Fibroblast of lung (primary cell): ENCODE measurements at regions not wholly inside any gene's neighbourhood (a gene's known extent, or its start where the extent isn't known, plus 50 kb on each side); places are given as distances from the start of the nearest gene placed in this dataset.

Experiments
- DNase-seq, 2 donors: peaks; one replicate each; pipeline versions ENCODE4 v3.0.0 to v3.0.0-alpha.2; 2010; ENCODE audit warnings: low read depth in 2 of 2
- H2AFZ ChIP-seq: 2 replicates; pipeline ENCODE4 v1.5.1; 2012; ENCODE audit warnings: low read length, control low read depth, inconsistent platforms
- H3K27ac ChIP-seq: 2 replicates; pipeline ENCODE4 v1.5.1; 2011; ENCODE audit warnings: low read length, control low read depth; ENCODE audit not compliant: insufficient read depth
- H3K27me3 ChIP-seq: 2 replicates; pipeline ENCODE4 v1.5.1; 2011; ENCODE audit warnings: mild to moderate bottlenecking, low read length; ENCODE audit not compliant: control insufficient read depth, insufficient read depth
- H3K36me3 ChIP-seq: 2 replicates; pipeline ENCODE4 v1.5.1; 2011; ENCODE audit warnings: low read length; ENCODE audit not compliant: control insufficient read depth, insufficient read depth
- H3K4me1 ChIP-seq: 2 replicates; pipeline ENCODE4 v1.5.1; 2011; ENCODE audit warnings: low read length; ENCODE audit not compliant: control insufficient read depth, insufficient read depth; ENCODE audit errors: extremely low read depth
- H3K4me2 ChIP-seq: 2 replicates; pipeline ENCODE4 v1.5.1; 2011; ENCODE audit warnings: low read length, control low read depth; ENCODE audit not compliant: insufficient read depth; ENCODE audit errors: extremely low read depth
- H3K4me3 ChIP-seq, 4 experiments: fragments of 200-600 bp in 1 of 4; sonication (generic) in 1 of 4; replicated peaks in 1 of 4; 2 replicates each; pipeline ENCODE4 v1.5.1; 2011 to 2016; ENCODE audit warnings: low read length in 4 of 4, low read depth in 3 of 4, mild to moderate bottlenecking in 3 of 4, control low read depth in 2 of 4, inconsistent platforms in 1 of 4, mixed read lengths in 1 of 4; ENCODE audit not compliant: insufficient read depth in 1 of 4; ENCODE audit errors: control extremely low read depth in 1 of 4
- H3K79me2 ChIP-seq: 2 replicates; pipeline ENCODE4 v1.5.1; 2012; ENCODE audit warnings: mild to moderate bottlenecking, low read length, inconsistent platforms; ENCODE audit not compliant: control insufficient read depth, insufficient read depth
- H3K9ac ChIP-seq: 2 replicates; pipeline ENCODE4 v1.5.1; 2011; ENCODE audit warnings: mild to moderate bottlenecking, low read length, control low read depth; ENCODE audit not compliant: insufficient read depth
- H3K9me3 ChIP-seq: 2 replicates; pipeline ENCODE4 v1.5.1; 2012; ENCODE audit warnings: low read depth, low read length; ENCODE audit not compliant: control insufficient read depth, insufficient read depth
- H4K20me1 ChIP-seq: 2 replicates; pipeline ENCODE4 v1.5.1; 2011; ENCODE audit warnings: low read length; ENCODE audit not compliant: control insufficient read depth, insufficient read depth; ENCODE audit errors: extremely low read depth
- EZH2 ChIP-seq: IDR thresholded peaks from 2 replicates; pipeline ENCODE4 v1.5.1; 2012; ENCODE audit warnings: low read length, control low read depth, mild to moderate bottlenecking; ENCODE audit errors: missing control alignments
- TF ChIP-seq, protein P1 (sequence below), 2 donors: IDR thresholded peaks in 1 of 2; conservative IDR thresholded peaks in 1 of 2; 1 replicate in 1 of 2; 2 replicates in 1 of 2; pipeline ENCODE4 v1.5.1; 2011 to 2012; ENCODE audit warnings: low read length in 2 of 2, control low read depth in 1 of 2, inconsistent platforms in 1 of 2, low read depth in 1 of 2, mild to moderate bottlenecking in 1 of 2

- Histone ChIP-seq H3K4me3 (no peak overlapping the region), H3K9me3 (no peaks in the 10 kb centered on the region), H4K20me1 (no peaks in the 10 kb centered on the region), H2AFZ (no peak overlapping the region), H3K79me2 (no peaks in the 10 kb centered on the region), H3K4me1 (no peaks in the 10 kb centered on the region), H3K27ac (no peak overlapping the region), H3K4me2 (no peak overlapping the region), H3K36me3 (no peaks in the 10 kb centered on the region), H3K9ac (no peak overlapping the region), H3K27me3 (no peaks in the 10 kb centered on the region)
- TF ChIP-seq, protein P1, sequence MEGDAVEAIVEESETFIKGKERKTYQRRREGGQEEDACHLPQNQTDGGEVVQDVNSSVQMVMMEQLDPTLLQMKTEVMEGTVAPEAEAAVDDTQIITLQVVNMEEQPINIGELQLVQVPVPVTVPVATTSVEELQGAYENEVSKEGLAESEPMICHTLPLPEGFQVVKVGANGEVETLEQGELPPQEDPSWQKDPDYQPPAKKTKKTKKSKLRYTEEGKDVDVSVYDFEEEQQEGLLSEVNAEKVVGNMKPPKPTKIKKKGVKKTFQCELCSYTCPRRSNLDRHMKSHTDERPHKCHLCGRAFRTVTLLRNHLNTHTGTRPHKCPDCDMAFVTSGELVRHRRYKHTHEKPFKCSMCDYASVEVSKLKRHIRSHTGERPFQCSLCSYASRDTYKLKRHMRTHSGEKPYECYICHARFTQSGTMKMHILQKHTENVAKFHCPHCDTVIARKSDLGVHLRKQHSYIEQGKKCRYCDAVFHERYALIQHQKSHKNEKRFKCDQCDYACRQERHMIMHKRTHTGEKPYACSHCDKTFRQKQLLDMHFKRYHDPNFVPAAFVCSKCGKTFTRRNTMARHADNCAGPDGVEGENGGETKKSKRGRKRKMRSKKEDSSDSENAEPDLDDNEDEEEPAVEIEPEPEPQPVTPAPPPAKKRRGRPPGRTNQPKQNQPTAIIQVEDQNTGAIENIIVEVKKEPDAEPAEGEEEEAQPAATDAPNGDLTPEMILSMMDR (conservative IDR thresholded peaks at IDR 0.05 in 1 of 2, IDR thresholded peaks at IDR 0.05 in 1 of 2; ENCODE audit: low read depth in 1 of 2, low read length in 2 of 2), result no peak
- no peak for TF ChIP-seq EZH2
- DNase-seq, result no peak
Observed at GRCh38 chr18:5678779-5679406, 135.1 kb upstream of the EPB41L3 start.

GRCh38 chr18:5678278-5678677 lies 134.5 kb upstream of the EPB41L3 start:
- TF ChIP-seq EZH2, result no peak
- TF ChIP-seq, protein P1 (conservative IDR thresholded peaks at IDR 0.05 in 1 of 2, IDR thresholded peaks at IDR 0.05 in 1 of 2; ENCODE audit: low read depth in 1 of 2, low read length in 2 of 2), result no peak
- H3K4me3 ChIP-seq, result no peak overlapping the region

DNA sequence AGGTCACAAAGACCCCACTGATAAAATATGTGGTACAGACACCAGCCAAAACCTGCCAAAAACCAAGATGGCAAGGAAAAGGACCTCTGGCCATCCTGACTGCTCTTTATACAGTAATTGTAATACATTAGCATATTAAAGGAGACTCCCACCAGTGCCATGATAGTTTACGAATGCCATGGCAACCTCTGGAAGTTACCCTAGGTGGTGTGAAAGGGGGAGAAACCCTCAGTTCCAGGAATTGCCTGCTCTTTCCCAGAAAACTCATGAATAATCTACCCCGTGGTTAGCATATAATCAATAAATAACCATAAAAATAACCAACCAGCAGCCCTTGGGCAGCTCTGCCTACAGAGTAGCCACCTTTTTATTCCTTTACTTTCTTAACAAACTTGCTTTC lies 129.8 kb upstream of the EPB41L3 start:
- DNase-seq, result no peak
- H3K79me2 ChIP-seq, result no peaks in the 10 kb centered on the region
- H3K9ac ChIP-seq, result no peak overlapping the region
- no peaks in the 10 kb centered on the region for H4K20me1 ChIP-seq
- no peaks in the 10 kb centered on the region for H3K4me1 ChIP-seq
- no peak for TF ChIP-seq EZH2
- TF ChIP-seq, protein P1 (conservative IDR thresholded peaks at IDR 0.05 in 1 of 2, IDR thresholded peaks at IDR 0.05 in 1 of 2; ENCODE audit: low read depth in 1 of 2, low read length in 2 of 2), result no peak
- no peaks in the 10 kb centered on the region for H3K9me3 ChIP-seq
- H3K27me3 ChIP-seq, result no peaks in the 10 kb centered on the region
- H3K36me3 ChIP-seq, result no peaks in the 10 kb centered on the region
- no peak overlapping the region for H3K4me2 ChIP-seq
- H2AFZ ChIP-seq, result no peak overlapping the region
- no peak overlapping the region for H3K4me3 ChIP-seq
- no peak overlapping the region for H3K27ac ChIP-seq

More at GRCh38 chr18:5678278-5678677, 134.5 kb upstream of the EPB41L3 start:
- Histone ChIP-seq H4K20me1 (no peaks in the 10 kb centered on the region), H3K9ac (no peak overlapping the region), H3K9me3 (no peaks in the 10 kb centered on the region), H3K36me3 (no peaks in the 10 kb centered on the region), H3K79me2 (no peaks in the 10 kb centered on the region), H3K4me1 (no peaks in the 10 kb centered on the region), H2AFZ (no peak overlapping the region), H3K27ac (no peak overlapping the region), H3K4me2 (no peak overlapping the region), H3K27me3 (no peaks in the 10 kb centered on the region)
- no peak for DNase-seq
